AG10803 (cell line): ENCODE measurements at regions not wholly inside any gene's neighbourhood (a gene's known extent, or its start where the extent isn't known, plus 50 kb on each side); places are given as distances from the start of the nearest gene placed in this dataset.

Source experiments
- DNase-seq: peaks from one replicate; pipeline ENCODE4 v3.0.0; 2010; ENCODE audit warnings: low read depth
- H3K4me3 ChIP-seq: 2 replicates; pipeline ENCODE4 v1.5.1; 2011; ENCODE audit warnings: mild to moderate bottlenecking, low read length, control low read depth
- CTCF ChIP-seq: conservative IDR thresholded peaks from 2 replicates; pipeline ENCODE4 v1.5.1; 2011; ENCODE audit warnings: mild to moderate bottlenecking, low read length, control low read depth, inconsistent platforms

- no peak for DNase-seq
- TF ChIP-seq CTCF, result no peak
- H3K4me3 ChIP-seq, result no peak overlapping the region
Measured at GRCh38 chr7:372546-372931, 82.6 kb downstream of the FOXL3 start.

GRCh38 chr7:372932-373791, 83.2 kb downstream of the FOXL3 start:
- no peak overlapping the region for H3K4me3 ChIP-seq
- no peak for DNase-seq
- no peak for TF ChIP-seq CTCF

- H3K4me3 ChIP-seq, result no peak overlapping the region
- no peak for DNase-seq
- no peak for TF ChIP-seq CTCF
Measured at GRCh38 chr7:373818-374705, 84.1 kb downstream of the FOXL3 start.

- no peak for DNase-seq
- TF ChIP-seq CTCF, result no peak
- H3K4me3 ChIP-seq, result no peak overlapping the region
Measured at GRCh38 chr7:374706-375311, 84.8 kb downstream of the FOXL3 start.

GRCh38 chr7:375321-375831, 85.4 kb downstream of the FOXL3 start:
- DNase-seq, result no peak
- no peak overlapping the region for H3K4me3 ChIP-seq
- TF ChIP-seq CTCF, result no peak

GRCh38 chr7:375901-376305, 85.9 kb downstream of the FOXL3 start:
- no peak for DNase-seq
- TF ChIP-seq CTCF, result no peak
- H3K4me3 ChIP-seq, result no peak overlapping the region
